ENCODE measurements at regions not wholly inside any gene's neighbourhood (a gene's known extent, or its start where the extent isn't known, plus 50 kb on each side); places are given as distances from the start of the nearest gene placed in this dataset.

DNA sequence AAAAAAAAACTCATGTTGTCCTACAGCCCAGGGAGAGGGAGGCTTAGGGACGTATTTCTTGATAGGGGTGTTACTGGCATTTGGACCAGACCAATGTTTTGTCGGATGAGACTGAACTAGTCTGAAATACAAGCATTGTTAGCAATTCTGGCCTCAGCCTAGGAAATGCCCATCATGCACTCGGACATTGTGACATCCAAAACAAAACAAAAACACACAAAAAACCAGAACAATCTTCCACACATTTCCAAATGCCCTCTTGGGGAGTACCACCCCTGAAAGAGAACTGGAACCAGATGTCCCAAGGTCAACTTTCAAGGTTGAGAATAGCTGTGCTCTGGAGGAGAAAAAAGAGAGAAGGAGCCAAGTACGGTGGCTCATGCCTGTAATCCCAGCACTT is 299.1 kb upstream of the JARID2 start:
- TF ChIP-seq, protein P1, sequence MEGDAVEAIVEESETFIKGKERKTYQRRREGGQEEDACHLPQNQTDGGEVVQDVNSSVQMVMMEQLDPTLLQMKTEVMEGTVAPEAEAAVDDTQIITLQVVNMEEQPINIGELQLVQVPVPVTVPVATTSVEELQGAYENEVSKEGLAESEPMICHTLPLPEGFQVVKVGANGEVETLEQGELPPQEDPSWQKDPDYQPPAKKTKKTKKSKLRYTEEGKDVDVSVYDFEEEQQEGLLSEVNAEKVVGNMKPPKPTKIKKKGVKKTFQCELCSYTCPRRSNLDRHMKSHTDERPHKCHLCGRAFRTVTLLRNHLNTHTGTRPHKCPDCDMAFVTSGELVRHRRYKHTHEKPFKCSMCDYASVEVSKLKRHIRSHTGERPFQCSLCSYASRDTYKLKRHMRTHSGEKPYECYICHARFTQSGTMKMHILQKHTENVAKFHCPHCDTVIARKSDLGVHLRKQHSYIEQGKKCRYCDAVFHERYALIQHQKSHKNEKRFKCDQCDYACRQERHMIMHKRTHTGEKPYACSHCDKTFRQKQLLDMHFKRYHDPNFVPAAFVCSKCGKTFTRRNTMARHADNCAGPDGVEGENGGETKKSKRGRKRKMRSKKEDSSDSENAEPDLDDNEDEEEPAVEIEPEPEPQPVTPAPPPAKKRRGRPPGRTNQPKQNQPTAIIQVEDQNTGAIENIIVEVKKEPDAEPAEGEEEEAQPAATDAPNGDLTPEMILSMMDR (IDR thresholded peaks at IDR 0.05 in 2 of 3, conservative IDR thresholded peaks at IDR 0.05 in 1 of 3; ENCODE audit: borderline replicate concordance in 1 of 3, insufficient read depth in 1 of 3, low read depth in 2 of 3, low read length in 2 of 3): no peak
- no peak for TF ChIP-seq POLR2AphosphoS5 (IDR thresholded peaks at IDR 0.05; ENCODE audit: low read depth, low read length)
- TF ChIP-seq POLR2A (IDR thresholded peaks at IDR 0.05; ENCODE audit: borderline replicate concordance, extremely low read depth, insufficient read depth, insufficient read length): no peak
- no peak for TF ChIP-seq EZH2 (IDR thresholded peaks at IDR 0.05)
- TF ChIP-seq, protein P2, sequence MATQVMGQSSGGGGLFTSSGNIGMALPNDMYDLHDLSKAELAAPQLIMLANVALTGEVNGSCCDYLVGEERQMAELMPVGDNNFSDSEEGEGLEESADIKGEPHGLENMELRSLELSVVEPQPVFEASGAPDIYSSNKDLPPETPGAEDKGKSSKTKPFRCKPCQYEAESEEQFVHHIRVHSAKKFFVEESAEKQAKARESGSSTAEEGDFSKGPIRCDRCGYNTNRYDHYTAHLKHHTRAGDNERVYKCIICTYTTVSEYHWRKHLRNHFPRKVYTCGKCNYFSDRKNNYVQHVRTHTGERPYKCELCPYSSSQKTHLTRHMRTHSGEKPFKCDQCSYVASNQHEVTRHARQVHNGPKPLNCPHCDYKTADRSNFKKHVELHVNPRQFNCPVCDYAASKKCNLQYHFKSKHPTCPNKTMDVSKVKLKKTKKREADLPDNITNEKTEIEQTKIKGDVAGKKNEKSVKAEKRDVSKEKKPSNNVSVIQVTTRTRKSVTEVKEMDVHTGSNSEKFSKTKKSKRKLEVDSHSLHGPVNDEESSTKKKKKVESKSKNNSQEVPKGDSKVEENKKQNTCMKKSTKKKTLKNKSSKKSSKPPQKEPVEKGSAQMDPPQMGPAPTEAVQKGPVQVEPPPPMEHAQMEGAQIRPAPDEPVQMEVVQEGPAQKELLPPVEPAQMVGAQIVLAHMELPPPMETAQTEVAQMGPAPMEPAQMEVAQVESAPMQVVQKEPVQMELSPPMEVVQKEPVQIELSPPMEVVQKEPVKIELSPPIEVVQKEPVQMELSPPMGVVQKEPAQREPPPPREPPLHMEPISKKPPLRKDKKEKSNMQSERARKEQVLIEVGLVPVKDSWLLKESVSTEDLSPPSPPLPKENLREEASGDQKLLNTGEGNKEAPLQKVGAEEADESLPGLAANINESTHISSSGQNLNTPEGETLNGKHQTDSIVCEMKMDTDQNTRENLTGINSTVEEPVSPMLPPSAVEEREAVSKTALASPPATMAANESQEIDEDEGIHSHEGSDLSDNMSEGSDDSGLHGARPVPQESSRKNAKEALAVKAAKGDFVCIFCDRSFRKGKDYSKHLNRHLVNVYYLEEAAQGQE (IDR thresholded peaks at IDR 0.05; ENCODE audit: low read depth): no peak
- TF ChIP-seq JUND (IDR thresholded peaks at IDR 0.05): no peak
- TF ChIP-seq YY1 (IDR thresholded peaks at IDR 0.05; ENCODE audit: extremely low read depth, insufficient replicate concordance, low read depth, low read length): no peak
- no peak for TF ChIP-seq ELF1 (IDR thresholded peaks at IDR 0.05; ENCODE audit: borderline replicate concordance, low read depth)
- TF ChIP-seq SIN3A (IDR thresholded peaks at IDR 0.05; ENCODE audit: low read depth): no peak
- TF ChIP-seq, protein P3, sequence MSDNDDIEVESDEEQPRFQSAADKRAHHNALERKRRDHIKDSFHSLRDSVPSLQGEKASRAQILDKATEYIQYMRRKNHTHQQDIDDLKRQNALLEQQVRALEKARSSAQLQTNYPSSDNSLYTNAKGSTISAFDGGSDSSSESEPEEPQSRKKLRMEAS (IDR thresholded peaks at IDR 0.05): no peak

All from HCT116 (cell line).